GM12878 (cell line): ENCODE measurements at regions not wholly inside any gene's neighbourhood (a gene's known extent, or its start where the extent isn't known, plus 50 kb on each side); places are given as distances from the start of the nearest gene placed in this dataset.

ENCODE experiments used
- ATAC-seq: fragments of 200-7000 bp; cut with Tn5 transposase; 3 replicates; pipeline ENCODE4 v1.9.1; 2020; ENCODE audit warnings: mild to moderate bottlenecking, moderate library complexity
- BruUV-seq: library from RNA; stranded (reverse); fragments of 400-500 nt; replicated peaks from 2 replicates; lab custom pipeline; 2021; lab: Mats Ljungman, UMichigan
- CTCF ChIA-PET: fragments of 300-600 bp; sonication (Branson Sonifier 250); formaldehyde crosslinking; extraction: SDS; loops from one replicate; lab custom pipeline; 2021; ENCODE audit warnings: inconsistent platforms; lab: Yijun Ruan, JAX
- POLR2A ChIA-PET: fragments of 350-600 bp; formaldehyde crosslinking; extraction: SDS; loops from one replicate; lab custom pipeline; 2021; ENCODE audit warnings: inconsistent platforms; lab: Charles Lee
- RAD21 ChIA-PET: fragments of 300-600 bp; sonication (Branson Sonifier 250); formaldehyde crosslinking; loops from one replicate; lab custom pipeline; 2023; ENCODE audit warnings: antibody characterized with exemption; ENCODE audit not compliant: unreplicated experiment; lab: Charles Lee
- SMC1A ChIA-PET: fragments of 300-600 bp; sonication (Branson Sonifier 250); formaldehyde crosslinking; loops from one replicate; lab custom pipeline; 2023; ENCODE audit not compliant: unreplicated experiment, uncharacterized antibody; lab: Charles Lee
- DNase-seq: peaks from one replicate; pipeline ENCODE4 v3.0.0-alpha.2; 2011; ENCODE audit warnings: low read depth, low spot score
- FAIRE-seq: peaks from 3 replicates; lab custom pipeline; 2011; peaks lifted over from hg19 to GRCh38; lab: Jason Lieb, UNC
- H2AFZ ChIP-seq: 2 replicates; pipeline ENCODE4 v1.6.0; 2011; ENCODE audit warnings: low read depth, low read length, control low read depth; ENCODE audit not compliant: control insufficient read depth
- H3K27ac ChIP-seq: 2 replicates; pipeline ENCODE4 v1.5.1; 2011; ENCODE audit warnings: control low read depth; ENCODE audit not compliant: control insufficient read depth, insufficient read depth
- H3K27me3 ChIP-seq, 2 experiments: replicated peaks in 1 of 2; 2 replicates each; pipeline versions ENCODE4 v1.6.0 to v1.6.1; 2011; ENCODE audit warnings: low read length in 1 of 2; ENCODE audit not compliant: control insufficient read depth in 2 of 2, insufficient read depth in 2 of 2
- H3K36me3 ChIP-seq, 2 experiments: 2 replicates each; pipeline ENCODE4 v1.5.1; 2011; ENCODE audit warnings: low read length in 1 of 2; ENCODE audit not compliant: control insufficient read depth in 2 of 2, insufficient read depth in 2 of 2
- H3K4me1 ChIP-seq: 2 replicates; pipeline ENCODE4 v1.6.1; 2011; ENCODE audit warnings: mild to moderate bottlenecking, low read length, moderate library complexity, mixed read lengths; ENCODE audit not compliant: control insufficient read depth, insufficient read depth
- H3K4me2 ChIP-seq: 2 replicates; pipeline ENCODE4 v1.6.0; 2011; ENCODE audit warnings: control low read depth; ENCODE audit not compliant: control insufficient read depth, insufficient read depth
- H3K4me3 ChIP-seq: fragments of 200-600 bp; sonication (generic); 2 replicates; pipeline ENCODE4 v1.5.1; 2016
- H3K79me2 ChIP-seq: 2 replicates; pipeline ENCODE4 v1.6.0; 2011; ENCODE audit warnings: low read length; ENCODE audit not compliant: control insufficient read depth, insufficient read depth
- H3K9ac ChIP-seq: 2 replicates; pipeline ENCODE4 v1.8.0; 2011; ENCODE audit warnings: low read length, control low read depth, mixed read lengths; ENCODE audit not compliant: control insufficient read depth, insufficient read depth
- H3K9me3 ChIP-seq: replicated peaks from 3 replicates; pipeline ENCODE4 v1.5.1; 2011; ENCODE audit warnings: mild to moderate bottlenecking, low read length; ENCODE audit not compliant: control insufficient read depth, insufficient read depth
- H4K20me1 ChIP-seq: 2 replicates; pipeline ENCODE4 v1.6.0; 2011; ENCODE audit not compliant: control insufficient read depth, insufficient read depth
- CEBPB ChIP-seq, 2 experiments: fragments of 150-350 bp in 1 of 2; IDR thresholded peaks; 2 replicates each; pipeline ENCODE4 v1.6.1; 2012 to 2014; ENCODE audit warnings: low read depth in 2 of 2, low read length in 2 of 2, borderline replicate concordance in 1 of 2, inconsistent platforms in 1 of 2
- CHD2 ChIP-seq: IDR thresholded peaks from 2 replicates; pipeline ENCODE4 v1.6.1; 2011; ENCODE audit warnings: low read depth, low read length, improper control_type of control experiment, borderline replicate concordance
- GABPA ChIP-seq: IDR thresholded peaks from 2 replicates; pipeline ENCODE4 v1.6.1; 2014; ENCODE audit warnings: antibody characterized with exemption, low read depth, mild to moderate bottlenecking, inconsistent platforms
- HDAC2 ChIP-seq: fragments of 200-600 bp; sonication (generic); IDR thresholded peaks from 2 replicates; pipeline ENCODE4 v1.6.1; 2017
- KDM1A ChIP-seq: fragments of 200-600 bp; sonication (generic); IDR thresholded peaks from 2 replicates; pipeline ENCODE4 v1.6.1; 2016; ENCODE audit warnings: borderline replicate concordance
- POLR2AphosphoS5 ChIP-seq: IDR thresholded peaks from 2 replicates; pipeline ENCODE4 v1.6.1; 2011; ENCODE audit warnings: mild to moderate bottlenecking, low read length, inconsistent platforms
- SMAD5 ChIP-seq: IDR thresholded peaks from 2 replicates; pipeline ENCODE4 v1.6.1; 2016; ENCODE audit warnings: antibody characterized with exemption, low read depth
- SUPT20H ChIP-seq: IDR thresholded peaks from 2 replicates; pipeline ENCODE4 v1.6.1; 2011; ENCODE audit warnings: low read depth, mild to moderate bottlenecking, low read length, moderate library complexity, borderline replicate concordance; ENCODE audit not compliant: control insufficient read depth
- TAF1 ChIP-seq: IDR thresholded peaks from 2 replicates; pipeline ENCODE4 v1.6.1; 2011; ENCODE audit warnings: mild to moderate bottlenecking, low read depth, low read length, borderline replicate concordance
- whole genome bisulfite sequencing: methylation state at CpG from one replicate; pipeline ENCODE4 v1.1.6; 2016; ENCODE audit warnings: low lambda C conversion rate; ENCODE audit not compliant: insufficient replicate concordance, insufficient coverage; ENCODE audit errors: missing lambda C conversion rate; 5-methylcytosine and 5-hydroxymethylcytosine counted together
- in situ Hi-C: fragments of 300-500 bp; cut with MboI; formaldehyde crosslinking; loops from 9 replicates; pipeline ENCODE4 v1.14.3; 2018; ENCODE audit warnings: mixed read lengths
- intact Hi-C: fragments of 100-400 bp; cut with micrococcal nuclease; formaldehyde crosslinking; loops from one replicate; pipeline ENCODE4 v1.14.2; 2022; ENCODE audit not compliant: unreplicated experiment
- TF ChIP-seq, protein P1 (sequence below): fragments of 450-650 bp; IDR thresholded peaks from 2 replicates; pipeline ENCODE4 v1.6.1; 2018; ENCODE audit warnings: borderline replicate concordance, mild to moderate bottlenecking; ENCODE audit not compliant: partially characterized antibody
- TF ChIP-seq, protein P2 (sequence below): fragments of 450-650 bp; IDR thresholded peaks from 2 replicates; pipeline ENCODE4 v1.6.1; 2014; ENCODE audit warnings: mild to moderate bottlenecking

DNA sequence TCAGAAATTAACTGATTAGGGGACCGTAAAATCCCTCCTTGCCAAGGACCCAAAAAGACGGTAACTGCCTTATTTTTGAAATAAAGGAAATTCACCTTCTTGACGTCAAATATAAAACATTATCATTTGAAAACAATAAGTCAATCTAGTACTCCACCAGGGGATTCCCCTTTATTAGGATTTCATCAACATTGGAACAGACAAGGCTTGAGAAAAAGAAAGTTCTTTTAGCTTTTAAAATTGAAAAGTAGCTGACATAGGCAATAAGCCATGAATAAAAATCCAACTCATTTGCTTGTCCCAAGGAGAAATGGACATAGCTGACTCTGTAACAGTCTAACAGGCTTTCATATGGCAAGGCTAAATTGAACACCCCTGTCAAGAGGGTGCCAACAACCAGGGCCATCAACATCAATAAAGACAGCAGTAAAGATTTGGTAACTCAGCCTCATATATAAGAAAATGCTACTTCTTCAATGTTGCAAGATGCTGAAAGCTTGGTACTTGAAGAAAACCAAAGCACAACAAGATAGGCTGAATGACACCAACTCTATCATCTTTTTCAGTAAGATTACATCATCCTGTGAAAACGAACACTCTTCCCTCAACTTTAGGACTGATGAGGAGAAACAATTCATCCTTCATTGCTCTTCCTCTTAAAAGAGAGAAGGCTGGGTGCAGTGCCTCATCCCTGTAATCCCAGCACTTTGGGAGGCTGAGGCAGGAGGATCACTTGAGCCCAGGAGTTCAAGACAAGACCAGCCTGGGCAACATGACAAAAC, 121.0 kb upstream of the PRDM1 start:
- H3K4me1 ChIP-seq: no peaks in the 10 kb centered on the region
- H3K27me3 ChIP-seq: no peaks in the 10 kb centered on the region; a peak in 1 of 4 replicates
- no peaks in the 10 kb centered on the region for H3K9me3 ChIP-seq
- 62% methylated on average over 4 of the region's 4 CpGs for WGBS
- H2AFZ ChIP-seq: no peak overlapping the region
- H3K4me2 ChIP-seq: no peak overlapping the region
- CTCF ChIA-PET: no interaction called here
- SMC1A ChIA-PET: no interaction called here
- no peak overlapping the region for H3K4me3 ChIP-seq
- in situ Hi-C loops: no loop called here
- no peak for DNase-seq
- no peaks in the 10 kb centered on the region for H4K20me1 ChIP-seq
- POLR2A ChIA-PET: no interaction called here
- H3K9ac ChIP-seq: no peak overlapping the region
- H3K27ac ChIP-seq: no peak overlapping the region
- intact Hi-C loops: no loop called here
- RAD21 ChIA-PET: no interaction called here
- no TSS peak for BruUV-seq
- TF ChIP-seq, protein P1, sequence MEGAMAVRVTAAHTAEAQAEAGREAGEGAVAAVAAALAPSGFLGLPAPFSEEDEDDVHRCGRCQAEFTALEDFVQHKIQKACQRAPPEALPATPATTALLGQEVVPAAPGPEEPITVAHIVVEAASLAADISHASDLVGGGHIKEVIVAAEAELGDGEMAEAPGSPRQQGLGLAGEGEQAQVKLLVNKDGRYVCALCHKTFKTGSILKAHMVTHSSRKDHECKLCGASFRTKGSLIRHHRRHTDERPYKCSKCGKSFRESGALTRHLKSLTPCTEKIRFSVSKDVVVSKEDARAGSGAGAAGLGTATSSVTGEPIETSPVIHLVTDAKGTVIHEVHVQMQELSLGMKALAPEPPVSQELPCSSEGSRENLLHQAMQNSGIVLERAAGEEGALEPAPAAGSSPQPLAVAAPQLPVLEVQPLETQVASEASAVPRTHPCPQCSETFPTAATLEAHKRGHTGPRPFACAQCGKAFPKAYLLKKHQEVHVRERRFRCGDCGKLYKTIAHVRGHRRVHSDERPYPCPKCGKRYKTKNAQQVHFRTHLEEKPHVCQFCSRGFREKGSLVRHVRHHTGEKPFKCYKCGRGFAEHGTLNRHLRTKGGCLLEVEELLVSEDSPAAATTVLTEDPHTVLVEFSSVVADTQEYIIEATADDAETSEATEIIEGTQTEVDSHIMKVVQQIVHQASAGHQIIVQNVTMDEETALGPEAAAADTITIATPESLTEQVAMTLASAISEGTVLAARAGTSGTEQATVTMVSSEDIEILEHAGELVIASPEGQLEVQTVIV: no peak
- no peak for TF ChIP-seq HDAC2
- no peak for TF ChIP-seq SUPT20H
- no peak for ATAC-seq
- FAIRE-seq: no peak
- H3K36me3 ChIP-seq: no peaks in the 10 kb centered on the region
- H3K79me2 ChIP-seq: no peaks in the 10 kb centered on the region

DNA sequence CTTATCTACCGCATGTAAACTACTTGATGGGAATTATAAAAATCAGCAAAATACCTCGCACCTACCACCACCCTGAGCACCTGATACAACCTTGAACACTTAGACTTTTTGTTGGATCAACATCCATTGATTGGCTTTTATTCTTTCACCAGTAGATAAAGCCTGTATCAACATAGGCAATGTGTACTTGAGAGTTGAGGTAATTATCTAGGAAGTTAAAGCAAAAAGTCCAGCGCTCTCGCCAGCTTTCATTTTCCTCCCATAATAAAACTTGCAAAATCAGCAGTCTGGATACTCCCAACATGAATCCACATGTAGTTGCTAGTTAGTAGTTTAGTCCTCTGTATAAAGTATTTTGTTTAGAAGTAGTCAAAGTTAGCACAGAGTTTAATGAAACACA, 132.0 kb upstream of the PRDM1 start:
- no peak overlapping the region for H3K4me3 ChIP-seq
- CTCF ChIA-PET: no interaction called here
- POLR2A ChIA-PET: no interaction called here
- H3K9me3 ChIP-seq: no peaks in the 10 kb centered on the region
- DNase-seq (no peak), FAIRE-seq (no peak), ATAC-seq (no peak)
- H2AFZ ChIP-seq: no peak overlapping the region
- no peaks in the 10 kb centered on the region for H3K4me1 ChIP-seq
- in situ Hi-C loops: no loop called here
- H3K9ac ChIP-seq: no peak overlapping the region
- intact Hi-C loops: no loop called here
- H3K79me2 ChIP-seq: no peaks in the 10 kb centered on the region
- H3K27ac ChIP-seq: no peak overlapping the region
- peaks cover 0 to 3% of the 10 kb centered on the region in 2 experiments; a peak in 1 of 4 replicates for H3K27me3 ChIP-seq
- no peak overlapping the region for H3K4me2 ChIP-seq
- no TSS peak for BruUV-seq
- WGBS: 80% methylated on average over 4 of the region's 4 CpGs
- SMC1A ChIA-PET: interaction anchor here (1.5 kb wide), 1 partner anchor 26 kb away, joined by 3 read pairs; no protein-coding TSS in a partner anchor
- H4K20me1 ChIP-seq: no peaks in the 10 kb centered on the region
- RAD21 ChIA-PET: no interaction called here
- no peaks in the 10 kb centered on the region for H3K36me3 ChIP-seq
- no peak for TF ChIP-seq TAF1
- no peak for TF ChIP-seq CEBPB (IDR thresholded peaks at IDR 0.05; ENCODE audit: borderline replicate concordance in 1 of 2, low read depth in 2 of 2, low read length in 2 of 2)
- TF ChIP-seq POLR2AphosphoS5: no peak
- no peak for TF ChIP-seq GABPA
- no peak for TF ChIP-seq SMAD5
- TF ChIP-seq KDM1A: no peak
- TF ChIP-seq CHD2: no peak
- TF ChIP-seq, protein P2, sequence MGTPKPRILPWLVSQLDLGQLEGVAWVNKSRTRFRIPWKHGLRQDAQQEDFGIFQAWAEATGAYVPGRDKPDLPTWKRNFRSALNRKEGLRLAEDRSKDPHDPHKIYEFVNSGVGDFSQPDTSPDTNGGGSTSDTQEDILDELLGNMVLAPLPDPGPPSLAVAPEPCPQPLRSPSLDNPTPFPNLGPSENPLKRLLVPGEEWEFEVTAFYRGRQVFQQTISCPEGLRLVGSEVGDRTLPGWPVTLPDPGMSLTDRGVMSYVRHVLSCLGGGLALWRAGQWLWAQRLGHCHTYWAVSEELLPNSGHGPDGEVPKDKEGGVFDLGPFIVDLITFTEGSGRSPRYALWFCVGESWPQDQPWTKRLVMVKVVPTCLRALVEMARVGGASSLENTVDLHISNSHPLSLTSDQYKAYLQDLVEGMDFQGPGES: no peak
